IMR-90 (cell line): ENCODE measurements at regions not wholly inside any gene's neighbourhood (a gene's known extent, or its start where the extent isn't known, plus 50 kb on each side); places are given as distances from the start of the nearest gene placed in this dataset.
"Not testable (repeated sequence)": the region's sequence is repeated elsewhere in the genome, so short reads cannot be mapped to it uniquely, and the experiment has no call there.

Source experiments
- CEBPB ChIP-seq: IDR thresholded peaks from 2 replicates; pipeline ENCODE4 v1.6.1; 2012; ENCODE audit warnings: low read depth, low read length, improper control_type of control experiment
- FOS ChIP-seq: fragments of 150-350 bp; IDR thresholded peaks from 2 replicates; pipeline ENCODE4 v1.6.1; 2016; ENCODE audit warnings: low read depth, low read length
- MAFK ChIP-seq: IDR thresholded peaks from 2 replicates; pipeline ENCODE4 v1.6.1; 2012; ENCODE audit warnings: low read depth, low read length, improper control_type of control experiment
- MAZ ChIP-seq: IDR thresholded peaks from 2 replicates; pipeline ENCODE4 v1.6.1; 2012; ENCODE audit warnings: low read depth, mild to moderate bottlenecking, low read length, improper control_type of control experiment, moderate library complexity, borderline replicate concordance
- MXI1 ChIP-seq: IDR thresholded peaks from 2 replicates; pipeline ENCODE4 v1.6.1; 2012; ENCODE audit warnings: low read depth, mild to moderate bottlenecking, low read length, moderate library complexity, borderline replicate concordance
- POLR2A ChIP-seq: IDR thresholded peaks from 2 replicates; pipeline ENCODE4 v1.6.1; 2012; ENCODE audit warnings: mild to moderate bottlenecking, low read depth, low read length
- RAD21 ChIP-seq: IDR thresholded peaks from 2 replicates; pipeline ENCODE4 v1.6.1; 2012; ENCODE audit warnings: low read length, improper control_type of control experiment
- RCOR1 ChIP-seq: IDR thresholded peaks from 2 replicates; pipeline ENCODE4 v1.6.1; 2012; ENCODE audit warnings: mild to moderate bottlenecking, low read length, improper control_type of control experiment; ENCODE audit not compliant: insufficient replicate concordance
- RFX5 ChIP-seq: IDR thresholded peaks from 2 replicates; pipeline ENCODE4 v1.8.0; 2012; ENCODE audit warnings: low read depth, mild to moderate bottlenecking, low read length, moderate library complexity
- SMC3 ChIP-seq: fragments of 150-350 bp; IDR thresholded peaks from 2 replicates; pipeline ENCODE4 v1.6.1; 2016; ENCODE audit warnings: low read depth, mild to moderate bottlenecking, antibody characterized with exemption, low read length, moderate library complexity
- TF ChIP-seq, protein P1 (sequence below): conservative IDR thresholded peaks from 2 replicates; pipeline ENCODE4 v1.5.1; 2012; ENCODE audit warnings: mild to moderate bottlenecking, low read depth, low read length, improper control_type of control experiment
- TF ChIP-seq, protein P2 (sequence below): fragments of 150-350 bp; IDR thresholded peaks from 2 replicates; pipeline ENCODE4 v1.6.1; 2017; ENCODE audit warnings: mild to moderate bottlenecking, antibody characterized with exemption, low read length, low read depth
- TF ChIP-seq, protein P3 (sequence below): fragments of 150-350 bp; IDR thresholded peaks from 2 replicates; pipeline ENCODE4 v1.6.1; 2016; ENCODE audit warnings: low read depth, mild to moderate bottlenecking, low read length, moderate library complexity, borderline replicate concordance

DNA sequence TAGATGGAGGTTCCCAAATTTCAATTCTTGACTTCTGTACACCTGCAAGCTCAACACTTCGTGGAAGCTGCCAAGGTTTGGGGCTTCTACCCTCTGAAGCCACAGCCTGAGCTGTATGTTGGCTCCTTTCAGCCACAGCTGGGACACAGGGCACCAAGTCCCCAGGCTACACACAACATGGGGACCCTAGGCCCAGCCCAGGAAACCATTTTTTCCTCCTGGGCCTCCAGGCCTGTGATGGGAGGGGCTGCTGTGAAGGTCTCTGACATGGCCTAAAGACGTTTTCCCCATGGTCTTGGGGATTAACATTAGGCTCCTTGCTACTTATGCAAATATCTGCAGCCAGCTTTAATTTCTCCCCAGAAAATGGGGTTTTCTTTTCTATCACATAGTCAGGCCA, 97.7 kb downstream of the GPRASP3 start:
- TF ChIP-seq, protein P1, sequence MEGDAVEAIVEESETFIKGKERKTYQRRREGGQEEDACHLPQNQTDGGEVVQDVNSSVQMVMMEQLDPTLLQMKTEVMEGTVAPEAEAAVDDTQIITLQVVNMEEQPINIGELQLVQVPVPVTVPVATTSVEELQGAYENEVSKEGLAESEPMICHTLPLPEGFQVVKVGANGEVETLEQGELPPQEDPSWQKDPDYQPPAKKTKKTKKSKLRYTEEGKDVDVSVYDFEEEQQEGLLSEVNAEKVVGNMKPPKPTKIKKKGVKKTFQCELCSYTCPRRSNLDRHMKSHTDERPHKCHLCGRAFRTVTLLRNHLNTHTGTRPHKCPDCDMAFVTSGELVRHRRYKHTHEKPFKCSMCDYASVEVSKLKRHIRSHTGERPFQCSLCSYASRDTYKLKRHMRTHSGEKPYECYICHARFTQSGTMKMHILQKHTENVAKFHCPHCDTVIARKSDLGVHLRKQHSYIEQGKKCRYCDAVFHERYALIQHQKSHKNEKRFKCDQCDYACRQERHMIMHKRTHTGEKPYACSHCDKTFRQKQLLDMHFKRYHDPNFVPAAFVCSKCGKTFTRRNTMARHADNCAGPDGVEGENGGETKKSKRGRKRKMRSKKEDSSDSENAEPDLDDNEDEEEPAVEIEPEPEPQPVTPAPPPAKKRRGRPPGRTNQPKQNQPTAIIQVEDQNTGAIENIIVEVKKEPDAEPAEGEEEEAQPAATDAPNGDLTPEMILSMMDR: not testable (repeated sequence)
- not testable (repeated sequence) for TF ChIP-seq RCOR1, RAD21, POLR2A, SMC3, CEBPB, MAZ, MXI1, RFX5, MAFK, FOS
- TF ChIP-seq, protein P2, sequence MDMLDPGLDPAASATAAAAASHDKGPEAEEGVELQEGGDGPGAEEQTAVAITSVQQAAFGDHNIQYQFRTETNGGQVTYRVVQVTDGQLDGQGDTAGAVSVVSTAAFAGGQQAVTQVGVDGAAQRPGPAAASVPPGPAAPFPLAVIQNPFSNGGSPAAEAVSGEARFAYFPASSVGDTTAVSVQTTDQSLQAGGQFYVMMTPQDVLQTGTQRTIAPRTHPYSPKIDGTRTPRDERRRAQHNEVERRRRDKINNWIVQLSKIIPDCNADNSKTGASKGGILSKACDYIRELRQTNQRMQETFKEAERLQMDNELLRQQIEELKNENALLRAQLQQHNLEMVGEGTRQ: not testable (repeated sequence)
- TF ChIP-seq, protein P3, sequence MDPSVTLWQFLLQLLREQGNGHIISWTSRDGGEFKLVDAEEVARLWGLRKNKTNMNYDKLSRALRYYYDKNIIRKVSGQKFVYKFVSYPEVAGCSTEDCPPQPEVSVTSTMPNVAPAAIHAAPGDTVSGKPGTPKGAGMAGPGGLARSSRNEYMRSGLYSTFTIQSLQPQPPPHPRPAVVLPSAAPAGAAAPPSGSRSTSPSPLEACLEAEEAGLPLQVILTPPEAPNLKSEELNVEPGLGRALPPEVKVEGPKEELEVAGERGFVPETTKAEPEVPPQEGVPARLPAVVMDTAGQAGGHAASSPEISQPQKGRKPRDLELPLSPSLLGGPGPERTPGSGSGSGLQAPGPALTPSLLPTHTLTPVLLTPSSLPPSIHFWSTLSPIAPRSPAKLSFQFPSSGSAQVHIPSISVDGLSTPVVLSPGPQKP: not testable (repeated sequence)
